SKM-1 treated with dmso at 0.1 percent for 144 hours (cell line): ENCODE measurements at regions not wholly inside any gene's neighbourhood (a gene's known extent, or its start where the extent isn't known, plus 50 kb on each side); places are given as distances from the start of the nearest gene placed in this dataset.

Experiments used
- DNase-seq: peaks from one replicate; lab custom pipeline; 2025; ENCODE audit not compliant: unreplicated experiment; lab: John Stamatoyannopoulos, UW

DNA sequence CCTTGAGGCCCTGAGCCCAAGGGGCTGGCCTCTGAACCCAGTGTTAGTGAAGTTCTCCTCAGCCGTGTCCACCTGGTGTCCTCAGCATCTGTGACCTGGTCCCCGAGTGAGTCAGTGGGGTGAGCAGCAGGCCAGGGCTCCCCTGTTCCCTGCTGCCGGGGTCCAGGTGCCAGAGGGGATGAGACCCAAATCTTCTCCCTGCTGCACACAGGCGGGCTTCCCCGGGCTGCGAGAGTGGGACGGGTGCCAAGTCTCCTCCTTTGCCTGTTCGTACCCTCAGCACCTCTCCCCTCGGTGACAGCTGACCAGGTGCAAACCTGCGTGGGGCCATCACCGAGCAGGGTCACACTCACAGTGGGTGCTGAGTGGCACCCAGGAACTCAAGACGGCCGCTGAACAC is 514.5 kb downstream of the TBC1D22A start:
- DNase-seq: no peak

DNA sequence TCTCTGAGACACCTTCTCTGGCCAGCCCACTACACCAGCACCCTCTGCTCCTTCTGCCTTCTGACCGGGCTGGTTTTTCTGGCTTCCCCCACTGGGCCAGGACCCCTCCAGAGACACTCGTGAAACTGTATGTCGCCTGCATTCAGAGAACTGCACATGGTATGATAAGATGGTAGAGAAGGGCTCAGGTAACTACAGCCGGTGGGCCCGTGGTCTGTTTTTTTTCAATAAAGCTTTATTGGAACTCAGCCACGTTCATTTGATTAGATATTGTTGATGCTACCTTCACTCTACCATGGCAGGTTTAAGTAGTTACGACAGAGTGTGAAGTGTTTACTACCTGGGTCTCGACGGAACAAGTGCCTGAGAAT is 514.0 kb downstream of the TBC1D22A start:
- DNase-seq: no peak

DNA sequence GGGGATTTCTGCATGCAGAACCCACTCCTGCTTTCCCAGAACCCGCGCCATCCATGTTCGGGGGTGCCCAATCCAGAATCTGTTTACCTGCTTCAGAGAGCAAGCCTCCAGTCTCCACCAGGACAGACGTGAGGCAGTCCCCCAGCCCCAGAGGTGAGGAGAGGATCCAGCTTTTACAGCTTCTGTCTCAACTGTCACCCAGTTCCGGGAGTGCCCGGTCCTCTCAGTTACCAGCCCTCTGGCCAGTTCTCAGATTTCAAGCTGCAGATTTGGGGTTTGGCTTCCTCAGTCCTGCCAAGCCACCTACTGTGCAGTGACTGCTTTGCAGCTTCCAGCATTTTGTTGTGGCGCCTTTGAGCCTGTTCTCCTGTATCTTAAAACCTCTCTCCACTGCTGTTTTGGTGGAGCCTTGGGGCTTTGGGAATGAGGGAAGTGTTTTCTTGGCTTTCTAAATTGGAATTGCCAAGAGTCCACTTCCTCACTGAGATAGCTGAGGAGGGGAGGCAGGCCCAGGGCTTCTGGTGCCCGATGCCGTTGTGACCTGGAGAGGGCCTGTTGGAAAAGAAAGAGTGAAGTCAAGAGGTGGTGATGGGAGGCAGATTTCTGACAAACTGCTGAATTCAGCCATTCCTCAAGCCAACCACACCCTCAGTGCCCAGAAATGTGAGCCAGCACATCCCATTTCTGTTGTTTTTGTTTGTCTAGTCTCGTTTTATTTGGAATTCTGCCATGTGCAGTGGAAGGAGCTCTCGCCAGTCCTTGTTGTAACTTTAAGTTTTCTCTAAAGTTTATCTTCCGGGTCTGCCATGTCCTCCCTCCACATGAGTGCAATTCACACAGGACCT is 513.4 kb downstream of the TBC1D22A start:
- no peak for DNase-seq

DNA sequence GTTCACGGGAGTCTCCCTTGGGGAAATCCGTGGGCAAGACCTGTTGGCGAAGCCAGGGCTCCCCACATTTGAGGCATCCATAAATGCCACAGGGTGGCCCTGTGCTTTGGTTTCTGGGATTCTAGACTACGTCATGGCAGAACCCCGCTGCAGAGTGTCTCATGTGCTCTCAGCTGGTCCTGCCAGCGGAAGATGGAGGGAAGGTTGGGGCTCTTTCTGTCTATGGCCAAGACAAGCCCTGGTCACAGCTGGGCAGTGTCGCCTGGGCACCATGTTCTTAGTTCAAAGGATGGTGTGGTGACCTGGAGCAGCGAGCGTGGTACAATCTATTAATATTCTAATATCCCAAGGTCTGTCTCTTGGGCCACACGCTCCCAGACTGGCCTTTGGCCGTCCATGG is 511.7 kb downstream of the TBC1D22A start:
- no peak for DNase-seq

DNA sequence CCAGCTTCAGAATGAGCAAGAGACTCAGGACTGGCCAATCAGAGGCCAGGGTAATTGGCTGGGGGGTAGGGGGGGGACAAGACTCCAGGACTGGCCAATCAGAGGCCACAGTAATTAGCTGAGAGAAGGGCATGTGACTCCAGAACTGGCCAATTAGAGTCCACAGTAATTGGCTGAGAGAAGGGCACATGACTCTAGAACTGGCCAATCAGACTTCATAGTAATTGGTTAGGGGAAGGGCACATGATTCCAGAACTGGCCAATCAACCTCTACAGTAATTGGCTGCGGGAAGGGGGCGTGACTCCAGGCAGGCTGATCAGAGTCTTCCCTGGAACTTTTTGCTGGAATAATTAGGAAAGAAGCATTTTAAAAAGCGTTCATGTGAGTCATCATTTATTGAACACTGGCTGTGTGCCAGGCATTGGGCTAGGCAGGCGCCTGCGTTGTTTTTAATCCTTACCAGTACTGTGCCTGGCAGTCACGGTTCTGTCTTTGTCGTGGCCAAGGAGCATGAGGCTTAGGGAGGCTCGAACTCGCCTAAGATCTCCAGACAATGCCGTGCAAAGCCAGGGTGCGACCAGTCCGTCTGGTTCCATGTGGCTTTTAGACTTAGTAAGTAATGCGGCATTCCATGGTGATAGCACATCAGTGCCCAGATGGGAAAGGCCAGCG is 508.1 kb downstream of the TBC1D22A start:
- DNase-seq: no peak

DNA sequence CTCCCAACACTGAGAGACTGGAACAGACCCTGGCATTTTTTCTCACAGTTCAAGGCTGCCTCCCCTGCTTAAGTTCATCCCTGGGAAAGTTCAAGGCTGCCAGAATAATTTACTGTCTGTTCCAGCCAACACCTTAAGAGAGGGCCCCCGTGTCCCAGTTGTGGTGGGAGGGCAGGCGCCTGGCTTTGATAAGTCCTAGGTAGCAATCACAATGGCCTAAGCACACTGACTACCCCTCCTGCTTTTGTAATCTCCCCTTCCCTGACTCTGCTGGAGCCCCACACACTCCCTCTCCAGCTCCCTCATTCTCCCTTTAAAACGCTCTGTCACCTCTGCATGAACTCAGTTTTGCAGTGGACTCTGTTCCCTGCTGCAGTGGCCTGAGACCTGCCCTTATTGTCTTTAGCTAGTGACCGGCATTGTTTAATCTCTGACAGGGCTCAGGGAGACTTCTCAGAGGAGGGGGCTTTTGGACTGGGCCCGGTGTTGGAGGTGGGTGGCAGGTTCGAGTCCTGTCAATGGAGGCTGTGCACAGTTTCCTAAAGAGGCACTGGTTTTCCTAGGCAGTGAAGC is 507.2 kb downstream of the TBC1D22A start:
- DNase-seq: no peak

DNA sequence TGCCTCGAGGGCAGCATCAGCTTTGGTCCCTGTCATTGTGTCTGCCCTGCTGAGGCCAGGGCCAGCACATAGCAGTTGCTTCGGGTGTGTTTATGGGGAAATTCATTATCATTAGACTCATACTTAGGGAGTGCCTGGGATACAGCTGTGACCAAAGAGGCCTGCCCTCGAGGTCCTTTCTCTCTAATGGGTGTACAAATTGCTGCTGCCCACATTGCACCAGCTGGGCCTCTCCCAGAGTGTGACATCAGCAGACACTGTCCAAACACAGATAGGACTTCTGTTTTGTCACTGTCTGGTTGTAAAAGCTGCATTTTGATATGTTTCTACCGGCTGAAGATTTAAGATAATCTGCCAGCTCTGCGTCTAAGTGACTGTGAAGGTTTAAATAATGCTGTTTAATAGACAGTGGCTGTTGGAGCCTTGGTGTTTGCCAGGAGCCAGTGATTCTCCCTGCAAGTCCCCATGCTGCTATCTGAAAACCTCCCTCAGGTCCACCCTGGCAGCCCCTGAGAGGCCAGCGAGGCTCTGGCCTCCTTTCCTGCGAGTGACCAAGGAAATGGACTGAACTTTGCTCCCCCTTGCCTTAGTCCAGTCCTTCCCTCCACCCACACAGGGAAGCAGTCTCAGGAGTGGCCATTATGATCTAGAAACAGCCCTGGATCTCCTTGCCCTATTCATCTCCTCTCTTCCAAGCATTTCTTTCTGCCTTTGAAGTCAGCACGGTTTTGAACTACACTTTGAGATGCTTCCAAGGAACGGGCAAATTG is 505.2 kb downstream of the TBC1D22A start:
- no peak for DNase-seq

DNA sequence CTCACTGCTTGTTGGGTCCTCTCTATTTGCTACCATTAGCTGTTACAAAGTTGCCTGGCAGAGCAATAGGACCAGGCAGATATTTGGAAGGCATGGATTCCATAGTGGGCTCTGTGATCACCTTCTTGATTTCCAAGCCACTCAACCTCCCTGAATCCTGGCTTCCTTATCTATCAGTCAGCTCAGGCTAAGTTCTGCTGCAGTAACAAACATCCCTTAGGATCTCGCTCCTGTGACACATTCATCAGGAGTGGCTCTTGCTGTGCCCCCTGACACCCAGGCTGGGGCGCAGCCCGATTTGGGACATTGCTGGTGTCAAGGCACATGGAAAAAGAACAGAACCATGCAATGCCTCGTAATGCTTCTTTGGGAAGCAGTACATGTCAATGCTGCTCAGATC is 503.9 kb downstream of the TBC1D22A start:
- DNase-seq: no peak

DNA sequence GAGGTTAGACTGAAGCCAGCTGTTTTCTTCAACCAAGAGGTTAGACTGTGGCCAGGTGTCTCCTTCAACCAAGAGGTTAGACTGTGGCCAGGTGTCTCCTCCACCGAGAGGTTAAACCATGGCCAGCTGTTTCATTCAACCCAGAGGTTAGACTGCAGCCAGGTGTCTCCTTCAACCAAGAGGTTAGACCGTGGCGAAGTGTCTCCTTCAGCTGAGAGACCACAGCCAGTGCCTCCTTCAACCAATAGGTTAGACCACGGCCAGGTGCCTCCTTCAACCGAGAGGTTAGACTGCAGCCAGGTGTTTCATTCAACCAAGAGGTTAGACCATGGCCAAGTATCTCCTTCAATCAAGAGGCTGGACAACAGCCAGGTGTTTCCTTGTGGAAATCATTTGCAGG is 498.1 kb downstream of the TBC1D22A start:
- DNase-seq: no peak

DNA sequence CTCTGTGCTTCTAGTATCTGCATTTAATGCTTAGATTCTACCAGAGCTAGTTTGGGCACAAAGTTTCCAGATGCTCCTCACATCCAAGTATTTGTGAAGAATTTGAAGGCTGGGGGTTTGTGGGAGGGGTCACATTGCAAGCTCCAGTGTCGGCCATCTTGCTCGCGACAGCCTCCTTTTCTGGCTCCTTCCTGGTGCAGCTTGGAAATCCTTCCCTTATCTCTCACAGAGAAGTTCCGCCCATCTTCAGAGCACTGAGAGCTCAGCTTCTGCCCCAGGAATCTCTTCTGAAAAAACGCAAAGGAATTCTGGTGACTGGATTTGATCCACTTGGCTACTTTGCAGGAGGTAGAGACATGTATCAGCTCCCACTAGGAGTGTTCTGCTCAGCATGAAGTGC is 497.5 kb downstream of the TBC1D22A start:
- no peak for DNase-seq

DNA sequence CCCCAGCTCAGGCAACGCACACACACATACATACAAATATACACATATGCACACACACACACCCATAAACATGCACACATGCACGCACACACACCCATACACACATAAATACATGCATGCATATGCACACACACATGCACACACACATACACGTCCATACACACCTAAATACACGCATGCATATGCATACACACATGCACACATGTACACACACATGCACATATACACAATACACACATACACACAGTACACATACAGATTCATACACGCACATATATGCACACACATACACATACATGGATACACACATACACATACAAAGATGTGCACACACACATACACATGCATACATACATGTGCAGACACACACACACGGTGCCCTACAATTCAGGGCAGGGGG is 496.6 kb downstream of the TBC1D22A start:
- no peak for DNase-seq

DNA sequence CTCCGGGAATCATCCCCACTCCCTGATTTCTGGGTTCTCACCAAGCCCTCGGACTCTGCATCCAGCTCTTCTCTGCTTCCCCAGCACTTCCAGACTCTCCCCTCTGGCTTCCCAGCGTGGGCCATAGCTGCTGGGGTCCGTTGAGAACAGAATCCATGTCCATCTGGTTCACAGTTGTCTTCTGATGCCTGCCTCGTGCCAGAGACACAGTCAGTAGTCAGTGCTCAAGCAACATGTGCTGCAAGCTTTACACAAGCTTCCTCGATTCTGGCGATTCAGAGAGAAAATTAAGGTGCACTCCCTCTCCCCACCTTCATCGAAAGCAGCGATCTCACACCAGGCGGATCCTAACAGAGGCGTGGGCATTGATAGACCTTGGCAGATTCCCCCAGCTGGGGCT is 495.5 kb downstream of the TBC1D22A start:
- DNase-seq: no peak

DNA sequence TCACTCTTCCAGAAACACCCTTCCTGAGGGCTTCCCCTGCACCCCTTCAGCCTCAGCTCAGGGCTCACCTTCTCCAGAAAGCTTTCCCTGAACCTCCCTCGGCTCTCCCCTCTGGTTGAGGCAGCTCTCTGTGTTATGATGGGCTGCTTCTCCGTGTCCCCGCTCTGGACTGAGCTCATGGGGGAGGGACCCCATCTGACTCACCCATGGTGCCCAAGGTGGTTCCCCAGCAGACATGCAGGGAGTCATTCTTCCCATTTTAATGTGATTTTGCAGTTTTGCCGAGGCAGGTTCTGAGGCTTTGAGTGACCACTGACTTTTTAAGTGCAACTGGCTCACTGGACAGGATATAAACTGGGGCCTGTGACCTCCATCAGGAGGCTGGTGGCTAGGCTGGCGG is 495.1 kb downstream of the TBC1D22A start:
- no peak for DNase-seq

DNA sequence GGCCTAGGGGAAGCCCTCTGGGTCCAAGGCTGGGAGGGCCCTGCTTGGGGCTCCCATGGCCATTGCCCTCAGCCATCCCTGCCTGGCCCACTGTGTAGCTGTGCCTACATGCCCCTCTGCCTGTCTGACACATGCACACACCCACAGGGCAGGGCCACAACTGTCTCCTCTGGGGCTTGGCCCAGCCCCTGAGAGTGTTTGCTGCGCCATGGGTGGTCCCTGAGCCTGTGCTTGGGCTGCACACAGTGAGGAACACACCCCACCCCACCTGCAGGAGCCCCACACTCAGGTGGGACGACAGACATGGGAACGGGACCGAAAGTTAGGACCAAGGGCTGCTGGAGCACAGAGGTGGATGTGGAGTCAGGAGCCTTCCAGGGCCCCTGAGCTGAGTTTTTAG is 489.5 kb downstream of the TBC1D22A start:
- DNase-seq: no peak

DNA sequence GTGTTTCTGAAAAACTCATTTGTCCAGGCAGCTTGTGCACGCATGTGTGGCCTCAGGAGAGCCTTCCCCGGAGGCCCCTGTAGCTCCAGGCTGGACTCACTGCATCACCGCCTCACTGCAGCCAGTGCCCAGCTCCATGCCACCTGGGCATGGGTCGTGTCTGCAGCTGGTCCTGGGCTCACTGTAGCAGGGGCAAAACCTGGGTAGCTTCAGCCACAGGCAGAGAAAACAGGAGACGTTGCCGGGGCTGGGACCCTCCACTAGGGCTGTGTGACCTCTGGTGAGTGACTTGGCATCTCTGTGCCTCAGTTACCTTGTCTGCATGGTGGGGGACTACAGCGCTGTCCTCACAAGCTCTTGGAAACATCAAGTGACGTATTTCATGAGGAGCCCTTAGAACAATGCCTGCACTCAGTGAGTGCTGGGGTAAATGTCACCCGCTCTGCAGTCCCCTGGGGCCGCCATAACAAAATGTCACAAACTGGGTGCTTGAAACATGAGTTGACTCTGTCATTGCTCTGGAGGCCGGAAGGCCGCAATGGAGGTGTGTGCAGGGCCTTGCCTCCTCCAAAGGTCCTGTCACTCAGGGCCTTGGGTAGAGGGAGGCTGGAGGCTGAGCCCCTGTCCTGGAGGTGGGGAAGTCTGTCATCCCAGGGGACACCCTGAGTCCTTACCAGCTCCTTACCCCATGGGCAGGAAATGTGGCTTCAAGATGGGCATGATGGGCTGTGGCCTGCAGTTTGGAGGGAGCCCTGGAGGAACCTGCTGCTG is 488.7 kb downstream of the TBC1D22A start:
- no peak for DNase-seq

DNA sequence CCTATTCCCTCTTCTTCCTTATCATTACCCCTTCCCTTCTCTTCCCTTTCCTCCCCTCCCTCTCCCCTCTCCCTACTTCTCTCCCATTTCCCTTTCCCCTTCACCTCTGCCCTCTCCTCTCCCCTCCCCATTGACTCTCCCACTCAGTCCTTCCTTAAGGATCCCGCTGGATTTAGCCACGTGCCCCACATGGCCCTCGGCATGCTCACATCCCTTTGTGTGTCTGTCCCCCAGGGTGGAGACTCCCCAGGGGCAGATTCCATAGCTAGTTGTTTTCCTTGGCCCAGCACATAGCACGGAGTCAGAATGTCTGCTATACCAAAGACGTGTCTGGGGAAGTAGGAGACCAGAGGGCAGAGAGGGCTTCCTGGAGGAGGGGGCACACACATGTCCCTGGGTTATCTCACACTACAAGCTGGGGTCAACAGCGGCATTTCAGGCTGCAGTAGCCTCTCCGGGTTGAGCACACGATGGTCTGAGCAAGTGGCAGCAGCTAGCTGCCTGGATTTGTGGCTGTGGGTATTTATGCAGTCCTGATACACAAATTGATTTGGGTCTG is 487.0 kb downstream of the TBC1D22A start:
- DNase-seq: no peak

DNA sequence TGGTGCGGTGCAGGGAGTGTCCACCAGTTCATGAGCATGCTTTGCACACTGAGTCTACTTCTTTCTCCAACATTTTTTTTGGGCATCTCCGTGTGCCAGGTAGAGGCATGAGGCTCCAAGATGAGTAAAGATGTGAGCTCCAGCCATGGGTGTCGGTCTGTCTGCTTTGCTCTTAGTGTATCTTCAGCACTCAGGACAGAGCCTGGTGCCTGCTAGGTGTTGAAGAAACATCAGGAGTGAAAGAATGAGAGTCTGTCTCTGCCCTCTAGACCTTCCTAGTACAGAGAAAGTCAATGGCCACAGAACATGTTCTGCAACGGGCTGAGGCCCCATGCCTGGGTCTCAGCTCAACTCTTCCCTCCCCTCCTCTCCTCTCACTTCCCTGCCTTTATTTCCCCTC is 486.5 kb downstream of the TBC1D22A start:
- no peak for DNase-seq

DNA sequence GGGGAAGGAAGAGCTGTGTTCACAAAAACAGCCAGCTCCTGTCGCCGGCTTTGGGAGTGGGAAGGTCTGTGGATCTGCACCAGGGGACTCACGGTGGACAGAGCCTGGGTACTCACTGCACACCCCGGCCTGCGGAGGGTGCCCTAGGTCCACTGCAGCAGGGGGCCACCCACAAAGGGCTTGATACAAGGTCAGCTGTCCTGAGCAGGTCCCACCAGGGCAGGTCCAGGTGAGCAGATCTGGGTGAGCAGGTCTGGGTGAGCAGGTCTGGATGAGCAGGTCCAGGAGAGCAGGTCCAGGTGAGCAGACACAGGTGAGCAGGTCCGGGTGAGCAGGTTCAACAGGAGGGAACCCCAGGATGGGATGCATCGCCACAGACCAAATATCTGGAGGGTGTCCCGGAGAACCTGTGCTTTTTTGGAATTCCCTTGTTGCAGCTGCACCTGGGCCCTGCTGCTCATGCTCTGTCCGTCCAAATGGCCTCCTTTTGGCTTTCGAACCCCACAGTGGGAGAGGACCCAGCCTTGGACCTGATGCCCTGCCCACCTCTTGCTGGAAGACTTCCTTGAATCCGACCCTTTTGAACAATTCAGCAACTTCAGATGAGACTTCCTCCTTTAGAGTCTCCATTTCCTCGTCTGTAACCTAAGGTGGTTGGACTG is 485.3 kb downstream of the TBC1D22A start:
- no peak for DNase-seq

DNA sequence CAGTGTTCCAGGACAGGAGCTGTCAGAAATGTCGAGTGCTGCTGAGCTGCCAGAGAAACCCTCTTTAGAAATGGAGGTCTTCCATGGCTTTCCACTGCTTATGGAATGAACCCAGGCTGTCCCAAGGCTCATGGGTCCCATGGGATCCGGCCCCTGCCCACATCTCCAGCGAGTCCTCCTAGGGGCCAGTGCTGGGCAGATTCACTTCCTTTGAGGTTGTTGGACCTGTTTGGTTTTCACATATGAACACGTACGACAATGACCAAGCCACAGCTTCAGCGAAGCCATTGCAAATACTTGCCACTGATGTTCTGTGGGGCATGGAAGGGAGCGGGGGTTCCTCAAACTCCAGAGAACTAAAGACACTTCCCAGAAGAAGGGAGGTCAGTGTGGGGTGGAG is 483.3 kb downstream of the TBC1D22A start:
- no peak for DNase-seq

DNA sequence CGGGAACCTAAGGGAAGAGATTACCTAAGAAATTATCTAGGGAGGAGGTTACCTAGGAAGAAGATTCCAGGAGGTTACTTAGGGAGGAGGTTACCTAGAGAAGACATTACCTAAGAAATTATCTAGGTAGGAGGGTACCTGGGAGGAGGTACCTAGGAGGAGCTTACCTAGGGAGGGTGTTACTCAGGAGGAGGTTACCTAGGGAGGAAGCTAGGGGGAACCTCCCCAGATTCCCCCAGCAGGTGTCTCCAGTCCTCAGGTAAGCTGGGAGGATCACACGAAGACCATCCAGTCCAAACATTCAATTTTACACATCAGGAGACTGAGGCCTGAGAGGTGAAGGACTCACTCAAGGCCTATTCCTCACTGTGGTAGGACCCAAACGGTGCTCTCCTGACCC is 482.8 kb downstream of the TBC1D22A start:
- no peak for DNase-seq
